AG04450 (cell line): ENCODE measurements at regions not wholly inside any gene's neighbourhood (a gene's known extent, or its start where the extent isn't known, plus 50 kb on each side); places are given as distances from the start of the nearest gene placed in this dataset.
"Not testable (repeated sequence)": the region's sequence is repeated elsewhere in the genome, so short reads cannot be mapped to it uniquely, and the experiment has no call there.

ENCODE experiments used
- CTCF ChIA-PET: fragments of 300-600, 350-600 bp; formaldehyde crosslinking; extraction: SDS; loops from one replicate; lab custom pipeline; 2022; ENCODE audit warnings: antibody characterized with exemption, inconsistent platforms; lab: Charles Lee
- POLR2A ChIA-PET: fragments of 350-600 bp; formaldehyde crosslinking; extraction: SDS; loops from one replicate; lab custom pipeline; 2021; ENCODE audit warnings: antibody characterized with exemption, inconsistent platforms; lab: Yijun Ruan, JAX
- DNase-seq: peaks from one replicate; pipeline ENCODE4 v3.0.0-alpha.2; 2011; ENCODE audit warnings: low read depth, low spot score
- H3K27ac ChIP-seq: one replicate; pipeline ENCODE4 v1.5.1; 2012; ENCODE audit warnings: low read depth, low read length, control low read depth
- H3K27me3 ChIP-seq: one replicate; pipeline ENCODE4 v1.6.0; 2012; ENCODE audit warnings: low read length; ENCODE audit not compliant: control insufficient read depth, insufficient read depth
- H3K4me3 ChIP-seq: 2 replicates; pipeline ENCODE4 v1.5.1; 2011; ENCODE audit warnings: mild to moderate bottlenecking, low read depth, low read length, control low read depth
- H3K9me3 ChIP-seq: 2 replicates; pipeline ENCODE4 v1.5.1; 2012; ENCODE audit warnings: low read length; ENCODE audit not compliant: control insufficient read depth, insufficient read depth
- CTCF ChIP-seq: IDR thresholded peaks from 2 replicates; pipeline ENCODE4 v1.5.1; 2011; ENCODE audit warnings: low read depth, low read length, control low read depth, inconsistent platforms

- H3K27me3 ChIP-seq: no peaks in the 10 kb centered on the region
- POLR2A ChIA-PET: no interaction called here
- CTCF ChIA-PET: interaction anchor here (0.5 to 7.2 kb wide), 17 partner anchors 9 to 381 kb away, joined by 3 to 101 read pairs (median 4); partner anchors contain the start of gene ENOX2
- H3K4me3 ChIP-seq: no peak overlapping the region
- no peak overlapping the region for H3K27ac ChIP-seq
- DNase-seq: no peak
- TF ChIP-seq CTCF: peak; percentile 73
- no peaks in the 10 kb centered on the region for H3K9me3 ChIP-seq
Measured at GRCh38 chrX:130539721-130540321, 138.0 kb downstream of the RBMX2 start.

GRCh38 chrX:130543603-130544325 lies 142.0 kb downstream of the RBMX2 start:
- POLR2A ChIA-PET: no interaction called here
- DNase-seq: no peak
- CTCF ChIA-PET: interaction anchor here (0.6 to 7.2 kb wide), 3 partner anchors 32 to 372 kb away, joined by 3 to 101 read pairs (median 3); no protein-coding TSS in a partner anchor
- Histone ChIP-seq H3K4me3 (no peak overlapping the region), H3K9me3 (no peaks in the 10 kb centered on the region), H3K27me3 (no peaks in the 10 kb centered on the region), H3K27ac (no peak overlapping the region)
- TF ChIP-seq CTCF: no peak

DNA sequence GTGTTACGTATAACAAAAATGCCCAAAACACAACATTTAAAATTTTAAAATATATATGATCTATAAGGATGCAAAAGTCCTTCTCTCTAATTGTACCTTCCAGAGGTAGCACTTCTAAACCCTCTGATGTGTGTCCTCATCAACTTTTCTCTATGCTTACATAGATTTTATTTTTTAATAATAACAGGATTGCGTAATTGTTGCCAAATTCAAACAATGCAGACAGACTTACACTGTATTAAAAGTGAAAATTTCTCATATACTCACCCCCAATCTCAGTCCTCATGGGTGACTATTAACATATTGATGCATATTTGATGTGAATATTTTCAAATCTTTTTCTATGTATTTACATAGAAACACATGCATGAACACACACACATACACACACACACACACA lies 144.0 kb downstream of the RBMX2 start:
- no peaks in the 10 kb centered on the region for H3K27me3 ChIP-seq
- TF ChIP-seq CTCF: no peak
- DNase-seq: no peak
- H3K9me3 ChIP-seq: no peaks in the 10 kb centered on the region
- no peak overlapping the region for H3K4me3 ChIP-seq
- no peak overlapping the region for H3K27ac ChIP-seq
- POLR2A ChIA-PET: no interaction called here
- CTCF ChIA-PET: no interaction called here

DNA sequence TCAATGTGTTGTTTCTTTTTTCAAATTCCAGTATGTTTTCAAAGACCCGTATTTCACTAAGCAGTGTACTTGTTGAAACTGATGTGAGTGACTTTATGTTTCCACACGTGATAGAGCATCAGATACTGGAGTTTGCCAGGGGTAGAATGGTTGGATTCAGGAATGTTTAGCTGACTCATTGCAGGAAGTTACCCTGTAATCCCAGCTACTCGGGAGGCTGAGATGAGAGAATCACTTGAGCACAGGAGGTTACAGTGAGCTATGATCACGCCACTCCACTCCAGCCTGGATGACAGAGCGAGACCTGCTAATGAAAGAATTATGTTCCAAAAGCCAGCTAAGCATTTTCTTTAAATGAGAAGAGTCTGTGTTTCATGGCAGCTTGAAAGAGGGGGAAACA lies 147.6 kb downstream of the RBMX2 start:
- H3K9me3 ChIP-seq, DNase-seq, H3K27ac ChIP-seq, POLR2A ChIA-PET, H3K4me3 ChIP-seq, H3K27me3 ChIP-seq: not testable (repeated sequence)
- CTCF ChIA-PET: interaction anchor here (1.3 to 2.2 kb wide), 2 partner anchors 9 to 26 kb away, joined by 3 to 5 read pairs; no protein-coding TSS in a partner anchor

- ChIA-PET CTCF (interaction anchor here (0.7 to 2.2 kb wide), 3 partner anchors 11 to 367 kb away, joined by 3 to 5 read pairs (median 5); no protein-coding TSS in a partner anchor), POLR2A (no interaction called here)
- H3K4me3 ChIP-seq: no peak overlapping the region
- TF ChIP-seq CTCF: no peak
- H3K27ac ChIP-seq: no peak overlapping the region
- no peaks in the 10 kb centered on the region for H3K9me3 ChIP-seq
- DNase-seq: no peak
- H3K27me3 ChIP-seq: no peaks in the 10 kb centered on the region
Measured at GRCh38 chrX:130550351-130550750, 148.6 kb downstream of the RBMX2 start.
